ENCODE measurements at regions not wholly inside any gene's neighbourhood (a gene's known extent, or its start where the extent isn't known, plus 50 kb on each side); places are given as distances from the start of the nearest gene placed in this dataset.
"Not testable (repeated sequence)": the region's sequence is repeated elsewhere in the genome, so short reads cannot be mapped to it uniquely, and the experiment has no call there.

GRCh38 chr9:40196803-40197202 is 841.3 kb downstream of the SPATA31A1 start:
- not testable (repeated sequence) for H3K27me3 ChIP-seq (ENCODE audit: insufficient read depth, poor library complexity, severe bottlenecking); H3K27ac ChIP-seq (replicated peaks); H3K4me3 ChIP-seq (replicated peaks; ENCODE audit: insufficient read depth, low read length); DNase-seq (ENCODE audit: low read depth in 1 of 2, low spot score in 1 of 2)

GRCh38 chr9:40221596-40222233 is 866.2 kb downstream of the SPATA31A1 start:
- H3K27me3 ChIP-seq (ENCODE audit: insufficient read depth, poor library complexity, severe bottlenecking); H3K27ac ChIP-seq (replicated peaks); DNase-seq (ENCODE audit: low read depth in 1 of 2, low spot score in 1 of 2); H3K4me3 ChIP-seq (replicated peaks; ENCODE audit: insufficient read depth, low read length): not testable (repeated sequence)

GRCh38 chr9:40222617-40223200 is 867.2 kb downstream of the SPATA31A1 start:
- H3K27ac ChIP-seq (replicated peaks); H3K4me3 ChIP-seq (replicated peaks; ENCODE audit: insufficient read depth, low read length); H3K27me3 ChIP-seq (ENCODE audit: insufficient read depth, poor library complexity, severe bottlenecking): not testable (repeated sequence)
- peak in 1 of 2 experiments; percentile 7 for DNase-seq (ENCODE audit: low read depth in 1 of 2, low spot score in 1 of 2)

- H3K27ac ChIP-seq (replicated peaks); DNase-seq (ENCODE audit: low read depth in 1 of 2, low spot score in 1 of 2); H3K27me3 ChIP-seq (ENCODE audit: insufficient read depth, poor library complexity, severe bottlenecking); H3K4me3 ChIP-seq (replicated peaks; ENCODE audit: insufficient read depth, low read length): not testable (repeated sequence)
Observed at GRCh38 chr9:40223353-40223752, 867.9 kb downstream of the SPATA31A1 start.
